ENCODE measurements at regions not wholly inside any gene's neighbourhood (a gene's known extent, or its start where the extent isn't known, plus 50 kb on each side); places are given as distances from the start of the nearest gene placed in this dataset.

DNA sequence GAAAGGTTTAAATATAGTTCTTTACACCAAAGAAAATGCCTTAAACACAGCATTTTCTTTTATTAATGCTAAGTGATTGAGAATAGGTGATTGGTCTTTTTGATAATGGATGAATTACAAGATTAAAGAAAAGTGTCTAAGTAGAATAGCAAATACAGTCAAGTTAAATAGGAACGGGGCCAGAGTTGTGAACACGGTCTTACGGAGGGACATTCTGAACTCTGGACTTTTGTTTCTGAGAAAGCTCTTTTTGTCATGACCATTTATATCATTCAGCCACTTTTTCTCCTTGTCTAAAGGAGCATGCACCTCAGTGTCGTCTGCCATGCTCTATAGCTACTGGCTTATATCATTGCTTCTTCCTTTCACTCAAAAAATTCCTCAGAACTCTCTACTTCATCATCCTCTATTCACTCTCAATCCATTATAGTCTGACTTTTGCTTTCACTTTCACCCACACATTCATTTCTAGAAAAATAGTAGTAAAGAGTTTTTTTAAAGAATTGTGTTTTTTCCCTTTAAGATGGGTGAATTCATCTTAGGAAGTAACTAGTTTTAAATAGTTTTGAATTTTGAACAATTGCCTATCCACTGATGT, 263.0 kb upstream of the FBXL7 start (continued):
- TF ChIP-seq, protein P1, sequence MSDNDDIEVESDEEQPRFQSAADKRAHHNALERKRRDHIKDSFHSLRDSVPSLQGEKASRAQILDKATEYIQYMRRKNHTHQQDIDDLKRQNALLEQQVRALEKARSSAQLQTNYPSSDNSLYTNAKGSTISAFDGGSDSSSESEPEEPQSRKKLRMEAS (IDR thresholded peaks at IDR 0.05; ENCODE audit: low read depth): no peak
- no peak for TF ChIP-seq RCOR1 (IDR thresholded peaks at IDR 0.05; ENCODE audit: low read length)

DNA sequence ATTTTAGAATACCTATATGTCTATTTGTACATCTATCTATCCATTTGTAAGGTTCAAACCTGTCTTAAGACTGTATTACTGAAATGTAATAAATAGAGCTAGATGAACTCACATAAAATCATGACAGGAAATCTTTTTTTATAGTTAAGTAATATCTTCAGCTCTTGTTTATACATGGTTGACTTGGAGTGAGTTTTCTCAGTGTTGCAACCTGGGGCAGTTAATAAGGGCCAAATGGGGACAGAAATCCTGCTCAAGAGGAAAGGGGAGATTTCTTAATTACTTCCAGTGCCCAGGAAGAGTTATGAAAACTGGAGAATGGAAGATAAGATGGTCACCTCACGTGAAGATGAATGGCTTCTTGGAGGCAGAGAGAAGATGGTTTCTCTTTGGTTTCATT, 265.1 kb upstream of the FBXL7 start:
- POLR2A ChIA-PET: no interaction called here
- Histone ChIP-seq H3K27ac (ENCODE audit: low read depth in 2 of 2, low read length in 1 of 2) (no peak overlapping the region), H3K4me1 (ENCODE audit: control insufficient read depth in 1 of 2, insufficient read depth in 2 of 2, low read depth in 1 of 2, low read length in 1 of 2) (no peaks in the 10 kb centered on the region), H4K20me1 (ENCODE audit: insufficient read depth) (no peaks in the 10 kb centered on the region), H3K9me3 (no peaks in the 10 kb centered on the region), H3K4me3 (ENCODE audit: low read depth in 2 of 2, low read length in 1 of 2) (no peak overlapping the region), H3F3A (replicated peaks; ENCODE audit: insufficient read depth) (no peaks in the 10 kb centered on the region), H3K9me2 (no peaks in the 10 kb centered on the region), H3K27me3 (ENCODE audit: insufficient read depth) (no peaks in the 10 kb centered on the region), H3K9ac (no peak overlapping the region), H3K4me2 (no peak overlapping the region), H3K79me2 (ENCODE audit: insufficient read depth) (no peaks in the 10 kb centered on the region), H3K36me3 (replicated peaks in 1 of 2; ENCODE audit: control insufficient read depth in 1 of 2, insufficient read depth in 2 of 2, low read length in 1 of 2) (no peaks in the 10 kb centered on the region), H2AFZ (ENCODE audit: low read depth) (no peak overlapping the region)
- CTCF ChIA-PET: interaction anchor here (1.3 to 1.8 kb wide), 2 partner anchors 9 to 129 kb away, joined by 4 read pairs; no protein-coding TSS in a partner anchor
- 21% methylated on average over 1 of the region's 1 CpG for WGBS (ENCODE audit: low lambda C conversion rate)
- no peak for DNase-seq
- TF ChIP-seq, protein P2, sequence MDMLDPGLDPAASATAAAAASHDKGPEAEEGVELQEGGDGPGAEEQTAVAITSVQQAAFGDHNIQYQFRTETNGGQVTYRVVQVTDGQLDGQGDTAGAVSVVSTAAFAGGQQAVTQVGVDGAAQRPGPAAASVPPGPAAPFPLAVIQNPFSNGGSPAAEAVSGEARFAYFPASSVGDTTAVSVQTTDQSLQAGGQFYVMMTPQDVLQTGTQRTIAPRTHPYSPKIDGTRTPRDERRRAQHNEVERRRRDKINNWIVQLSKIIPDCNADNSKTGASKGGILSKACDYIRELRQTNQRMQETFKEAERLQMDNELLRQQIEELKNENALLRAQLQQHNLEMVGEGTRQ (IDR thresholded peaks at IDR 0.05; ENCODE audit: borderline replicate concordance, low read depth, low read length): no peak
- no peak for TF ChIP-seq POLR2AphosphoS5 (IDR thresholded peaks at IDR 0.05; ENCODE audit: low read depth, low read length)
- no peak for TF ChIP-seq FOXM1 (IDR thresholded peaks at IDR 0.05; ENCODE audit: low read depth)
- TF ChIP-seq, protein P3, sequence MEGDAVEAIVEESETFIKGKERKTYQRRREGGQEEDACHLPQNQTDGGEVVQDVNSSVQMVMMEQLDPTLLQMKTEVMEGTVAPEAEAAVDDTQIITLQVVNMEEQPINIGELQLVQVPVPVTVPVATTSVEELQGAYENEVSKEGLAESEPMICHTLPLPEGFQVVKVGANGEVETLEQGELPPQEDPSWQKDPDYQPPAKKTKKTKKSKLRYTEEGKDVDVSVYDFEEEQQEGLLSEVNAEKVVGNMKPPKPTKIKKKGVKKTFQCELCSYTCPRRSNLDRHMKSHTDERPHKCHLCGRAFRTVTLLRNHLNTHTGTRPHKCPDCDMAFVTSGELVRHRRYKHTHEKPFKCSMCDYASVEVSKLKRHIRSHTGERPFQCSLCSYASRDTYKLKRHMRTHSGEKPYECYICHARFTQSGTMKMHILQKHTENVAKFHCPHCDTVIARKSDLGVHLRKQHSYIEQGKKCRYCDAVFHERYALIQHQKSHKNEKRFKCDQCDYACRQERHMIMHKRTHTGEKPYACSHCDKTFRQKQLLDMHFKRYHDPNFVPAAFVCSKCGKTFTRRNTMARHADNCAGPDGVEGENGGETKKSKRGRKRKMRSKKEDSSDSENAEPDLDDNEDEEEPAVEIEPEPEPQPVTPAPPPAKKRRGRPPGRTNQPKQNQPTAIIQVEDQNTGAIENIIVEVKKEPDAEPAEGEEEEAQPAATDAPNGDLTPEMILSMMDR (IDR thresholded peaks at IDR 0.05): no peak
- TF ChIP-seq, protein P4, sequence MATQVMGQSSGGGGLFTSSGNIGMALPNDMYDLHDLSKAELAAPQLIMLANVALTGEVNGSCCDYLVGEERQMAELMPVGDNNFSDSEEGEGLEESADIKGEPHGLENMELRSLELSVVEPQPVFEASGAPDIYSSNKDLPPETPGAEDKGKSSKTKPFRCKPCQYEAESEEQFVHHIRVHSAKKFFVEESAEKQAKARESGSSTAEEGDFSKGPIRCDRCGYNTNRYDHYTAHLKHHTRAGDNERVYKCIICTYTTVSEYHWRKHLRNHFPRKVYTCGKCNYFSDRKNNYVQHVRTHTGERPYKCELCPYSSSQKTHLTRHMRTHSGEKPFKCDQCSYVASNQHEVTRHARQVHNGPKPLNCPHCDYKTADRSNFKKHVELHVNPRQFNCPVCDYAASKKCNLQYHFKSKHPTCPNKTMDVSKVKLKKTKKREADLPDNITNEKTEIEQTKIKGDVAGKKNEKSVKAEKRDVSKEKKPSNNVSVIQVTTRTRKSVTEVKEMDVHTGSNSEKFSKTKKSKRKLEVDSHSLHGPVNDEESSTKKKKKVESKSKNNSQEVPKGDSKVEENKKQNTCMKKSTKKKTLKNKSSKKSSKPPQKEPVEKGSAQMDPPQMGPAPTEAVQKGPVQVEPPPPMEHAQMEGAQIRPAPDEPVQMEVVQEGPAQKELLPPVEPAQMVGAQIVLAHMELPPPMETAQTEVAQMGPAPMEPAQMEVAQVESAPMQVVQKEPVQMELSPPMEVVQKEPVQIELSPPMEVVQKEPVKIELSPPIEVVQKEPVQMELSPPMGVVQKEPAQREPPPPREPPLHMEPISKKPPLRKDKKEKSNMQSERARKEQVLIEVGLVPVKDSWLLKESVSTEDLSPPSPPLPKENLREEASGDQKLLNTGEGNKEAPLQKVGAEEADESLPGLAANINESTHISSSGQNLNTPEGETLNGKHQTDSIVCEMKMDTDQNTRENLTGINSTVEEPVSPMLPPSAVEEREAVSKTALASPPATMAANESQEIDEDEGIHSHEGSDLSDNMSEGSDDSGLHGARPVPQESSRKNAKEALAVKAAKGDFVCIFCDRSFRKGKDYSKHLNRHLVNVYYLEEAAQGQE (IDR thresholded peaks at IDR 0.05; ENCODE audit: low read depth, low read length): no peak
- no peak for TF ChIP-seq FOSL2 (IDR thresholded peaks at IDR 0.05; ENCODE audit: borderline replicate concordance, low read depth)
- no peak for TF ChIP-seq EP300 (IDR thresholded peaks at IDR 0.05; ENCODE audit: borderline replicate concordance in 1 of 2, low read depth in 1 of 2, low read length in 1 of 2)
- TF ChIP-seq MXI1 (IDR thresholded peaks at IDR 0.05; ENCODE audit: low read depth, low read length): no peak
- TF ChIP-seq, protein P5, sequence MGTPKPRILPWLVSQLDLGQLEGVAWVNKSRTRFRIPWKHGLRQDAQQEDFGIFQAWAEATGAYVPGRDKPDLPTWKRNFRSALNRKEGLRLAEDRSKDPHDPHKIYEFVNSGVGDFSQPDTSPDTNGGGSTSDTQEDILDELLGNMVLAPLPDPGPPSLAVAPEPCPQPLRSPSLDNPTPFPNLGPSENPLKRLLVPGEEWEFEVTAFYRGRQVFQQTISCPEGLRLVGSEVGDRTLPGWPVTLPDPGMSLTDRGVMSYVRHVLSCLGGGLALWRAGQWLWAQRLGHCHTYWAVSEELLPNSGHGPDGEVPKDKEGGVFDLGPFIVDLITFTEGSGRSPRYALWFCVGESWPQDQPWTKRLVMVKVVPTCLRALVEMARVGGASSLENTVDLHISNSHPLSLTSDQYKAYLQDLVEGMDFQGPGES (IDR thresholded peaks at IDR 0.05; ENCODE audit: low read depth, low read length): no peak

Measured in SK-N-SH (cell line).